ENCODE measurements at regions not wholly inside any gene's neighbourhood (a gene's known extent, or its start where the extent isn't known, plus 50 kb on each side); places are given as distances from the start of the nearest gene placed in this dataset.

DNA sequence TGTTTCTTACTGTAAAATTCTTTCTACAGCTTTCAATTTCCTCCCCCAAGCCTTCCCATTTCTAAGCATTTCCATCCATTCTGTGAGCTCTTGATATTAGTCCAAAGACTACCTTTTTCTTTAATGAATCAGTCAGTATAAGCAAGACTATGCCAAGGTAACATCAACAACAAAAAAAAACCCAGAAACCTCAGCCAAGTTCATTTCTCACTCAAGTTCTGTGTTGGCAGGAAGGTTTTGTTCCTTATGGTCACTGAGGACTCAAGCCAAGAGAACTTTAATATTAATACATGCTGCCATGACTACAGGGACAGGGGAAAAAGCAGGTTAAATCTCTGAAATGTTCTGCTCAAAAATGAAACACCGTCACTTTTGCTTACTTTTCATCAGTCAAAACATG is 621.2 kb upstream of the NRP1 start:
- no peak for DNase-seq (ENCODE audit: low read depth in 1 of 2, low spot score in 1 of 2)
- TF ChIP-seq, protein P1, sequence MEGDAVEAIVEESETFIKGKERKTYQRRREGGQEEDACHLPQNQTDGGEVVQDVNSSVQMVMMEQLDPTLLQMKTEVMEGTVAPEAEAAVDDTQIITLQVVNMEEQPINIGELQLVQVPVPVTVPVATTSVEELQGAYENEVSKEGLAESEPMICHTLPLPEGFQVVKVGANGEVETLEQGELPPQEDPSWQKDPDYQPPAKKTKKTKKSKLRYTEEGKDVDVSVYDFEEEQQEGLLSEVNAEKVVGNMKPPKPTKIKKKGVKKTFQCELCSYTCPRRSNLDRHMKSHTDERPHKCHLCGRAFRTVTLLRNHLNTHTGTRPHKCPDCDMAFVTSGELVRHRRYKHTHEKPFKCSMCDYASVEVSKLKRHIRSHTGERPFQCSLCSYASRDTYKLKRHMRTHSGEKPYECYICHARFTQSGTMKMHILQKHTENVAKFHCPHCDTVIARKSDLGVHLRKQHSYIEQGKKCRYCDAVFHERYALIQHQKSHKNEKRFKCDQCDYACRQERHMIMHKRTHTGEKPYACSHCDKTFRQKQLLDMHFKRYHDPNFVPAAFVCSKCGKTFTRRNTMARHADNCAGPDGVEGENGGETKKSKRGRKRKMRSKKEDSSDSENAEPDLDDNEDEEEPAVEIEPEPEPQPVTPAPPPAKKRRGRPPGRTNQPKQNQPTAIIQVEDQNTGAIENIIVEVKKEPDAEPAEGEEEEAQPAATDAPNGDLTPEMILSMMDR (IDR thresholded peaks at IDR 0.05; ENCODE audit: insufficient read depth, low read length), result no peak
- TF ChIP-seq POLR2AphosphoS5 (IDR thresholded peaks at IDR 0.05; ENCODE audit: low read depth) (no peak), GABPA (IDR thresholded peaks at IDR 0.05; ENCODE audit: low read depth) (no peak), SPI1 (IDR thresholded peaks at IDR 0.05; ENCODE audit: borderline replicate concordance, low read depth) (no peak)
- TF ChIP-seq, protein P2, sequence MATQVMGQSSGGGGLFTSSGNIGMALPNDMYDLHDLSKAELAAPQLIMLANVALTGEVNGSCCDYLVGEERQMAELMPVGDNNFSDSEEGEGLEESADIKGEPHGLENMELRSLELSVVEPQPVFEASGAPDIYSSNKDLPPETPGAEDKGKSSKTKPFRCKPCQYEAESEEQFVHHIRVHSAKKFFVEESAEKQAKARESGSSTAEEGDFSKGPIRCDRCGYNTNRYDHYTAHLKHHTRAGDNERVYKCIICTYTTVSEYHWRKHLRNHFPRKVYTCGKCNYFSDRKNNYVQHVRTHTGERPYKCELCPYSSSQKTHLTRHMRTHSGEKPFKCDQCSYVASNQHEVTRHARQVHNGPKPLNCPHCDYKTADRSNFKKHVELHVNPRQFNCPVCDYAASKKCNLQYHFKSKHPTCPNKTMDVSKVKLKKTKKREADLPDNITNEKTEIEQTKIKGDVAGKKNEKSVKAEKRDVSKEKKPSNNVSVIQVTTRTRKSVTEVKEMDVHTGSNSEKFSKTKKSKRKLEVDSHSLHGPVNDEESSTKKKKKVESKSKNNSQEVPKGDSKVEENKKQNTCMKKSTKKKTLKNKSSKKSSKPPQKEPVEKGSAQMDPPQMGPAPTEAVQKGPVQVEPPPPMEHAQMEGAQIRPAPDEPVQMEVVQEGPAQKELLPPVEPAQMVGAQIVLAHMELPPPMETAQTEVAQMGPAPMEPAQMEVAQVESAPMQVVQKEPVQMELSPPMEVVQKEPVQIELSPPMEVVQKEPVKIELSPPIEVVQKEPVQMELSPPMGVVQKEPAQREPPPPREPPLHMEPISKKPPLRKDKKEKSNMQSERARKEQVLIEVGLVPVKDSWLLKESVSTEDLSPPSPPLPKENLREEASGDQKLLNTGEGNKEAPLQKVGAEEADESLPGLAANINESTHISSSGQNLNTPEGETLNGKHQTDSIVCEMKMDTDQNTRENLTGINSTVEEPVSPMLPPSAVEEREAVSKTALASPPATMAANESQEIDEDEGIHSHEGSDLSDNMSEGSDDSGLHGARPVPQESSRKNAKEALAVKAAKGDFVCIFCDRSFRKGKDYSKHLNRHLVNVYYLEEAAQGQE (IDR thresholded peaks at IDR 0.05; ENCODE audit: insufficient replicate concordance, low read depth), result no peak
- no peaks in the 10 kb centered on the region for H3K27me3 ChIP-seq (ENCODE audit: insufficient read depth, poor library complexity, severe bottlenecking)
- H3K27ac ChIP-seq (replicated peaks), result no peak overlapping the region
- no peak overlapping the region for H3K4me3 ChIP-seq (replicated peaks; ENCODE audit: insufficient read depth, low read length)

DNA sequence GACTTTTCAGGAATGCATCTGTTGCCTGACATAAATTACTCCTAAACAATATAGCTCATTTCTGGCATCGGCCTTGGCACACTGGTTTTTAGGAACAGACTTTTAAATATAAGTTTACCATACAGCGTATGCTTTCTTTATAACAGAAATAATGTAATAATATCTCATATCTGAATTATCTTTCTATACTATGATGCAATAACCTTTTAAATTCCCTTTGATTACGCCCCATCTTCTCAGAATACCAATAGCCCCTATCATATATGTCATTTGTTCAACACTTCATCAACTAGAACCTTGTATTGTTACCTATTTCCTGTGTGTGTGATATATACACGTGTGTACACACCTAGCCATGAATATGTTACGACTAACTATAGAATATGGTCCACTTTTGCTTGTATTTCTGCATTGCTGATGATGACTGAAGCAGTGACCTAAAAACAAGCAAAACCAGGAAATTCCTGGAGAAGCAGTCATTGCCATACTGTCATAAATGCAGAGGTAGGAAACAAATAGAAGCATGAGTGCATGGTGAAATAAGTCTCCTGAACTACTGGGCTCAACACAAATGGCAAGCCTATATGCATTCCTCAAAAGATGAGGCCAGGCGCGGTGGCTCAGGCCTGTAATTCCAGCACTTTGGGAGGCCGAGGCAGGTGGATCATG is 618.4 kb upstream of the NRP1 start:
- DNase-seq (ENCODE audit: low read depth in 1 of 2, low spot score in 1 of 2), result no peak
- Histone ChIP-seq H3K27me3 (ENCODE audit: insufficient read depth, poor library complexity, severe bottlenecking) (no peaks in the 10 kb centered on the region), H3K4me3 (replicated peaks; ENCODE audit: insufficient read depth, low read length) (no peak overlapping the region), H3K27ac (replicated peaks) (no peak overlapping the region)
- TF ChIP-seq, protein P1 (IDR thresholded peaks at IDR 0.05; ENCODE audit: insufficient read depth, low read length), result no peak
- TF ChIP-seq POLR2AphosphoS5 (IDR thresholded peaks at IDR 0.05; ENCODE audit: low read depth) (no peak), SPI1 (IDR thresholded peaks at IDR 0.05; ENCODE audit: borderline replicate concordance, low read depth) (no peak), GABPA (IDR thresholded peaks at IDR 0.05; ENCODE audit: low read depth) (no peak)
- TF ChIP-seq, protein P2 (IDR thresholded peaks at IDR 0.05; ENCODE audit: insufficient replicate concordance, low read depth), result no peak

DNA sequence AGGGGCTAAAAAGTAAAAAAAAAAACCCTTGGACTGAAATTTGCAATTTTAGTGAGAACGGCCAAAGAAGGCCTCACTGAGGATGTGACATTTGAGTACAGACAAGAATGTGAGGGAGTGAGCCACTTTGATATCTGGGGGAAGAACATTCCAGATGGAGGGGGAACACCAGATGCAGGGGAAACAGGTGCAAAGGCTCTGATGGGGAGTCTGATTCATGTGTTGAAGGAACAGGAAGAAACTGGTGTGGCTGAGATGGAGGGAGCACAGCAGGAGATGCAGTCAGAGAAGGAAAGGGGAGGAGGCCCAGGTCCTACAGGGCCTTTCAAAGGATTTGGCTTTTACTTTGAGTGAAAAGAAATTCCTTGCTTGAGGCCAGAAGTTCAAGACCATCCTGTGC is 615.7 kb upstream of the NRP1 start:
- no peak for DNase-seq (ENCODE audit: low read depth in 1 of 2, low spot score in 1 of 2)
- Histone ChIP-seq H3K4me3 (replicated peaks; ENCODE audit: insufficient read depth, low read length) (no peak overlapping the region), H3K27ac (replicated peaks) (no peak overlapping the region), H3K27me3 (ENCODE audit: insufficient read depth, poor library complexity, severe bottlenecking) (no peaks in the 10 kb centered on the region)
- TF ChIP-seq, protein P1 (IDR thresholded peaks at IDR 0.05; ENCODE audit: insufficient read depth, low read length), result no peak
- TF ChIP-seq, protein P2 (IDR thresholded peaks at IDR 0.05; ENCODE audit: insufficient replicate concordance, low read depth), result no peak
- TF ChIP-seq POLR2AphosphoS5 (IDR thresholded peaks at IDR 0.05; ENCODE audit: low read depth) (no peak), GABPA (IDR thresholded peaks at IDR 0.05; ENCODE audit: low read depth) (no peak), SPI1 (IDR thresholded peaks at IDR 0.05; ENCODE audit: borderline replicate concordance, low read depth) (no peak)

Data from HL-60 (cell line).